ENCODE measurements at regions not wholly inside any gene's neighbourhood (a gene's known extent, or its start where the extent isn't known, plus 50 kb on each side); places are given as distances from the start of the nearest gene placed in this dataset.

GRCh38 chr18:56127322-56128099, 510.9 kb downstream of the TXNL1 start:
- no peak for DNase-seq (ENCODE audit: low spot score)

- DNase-seq (ENCODE audit: low spot score): no peak
Observed at GRCh38 chr18:56124186-56124585, 514.2 kb downstream of the TXNL1 start.

- DNase-seq (ENCODE audit: low spot score): no peak
Observed at GRCh38 chr18:56121669-56122068, 516.7 kb downstream of the TXNL1 start.

GRCh38 chr18:56120782-56121181, 517.6 kb downstream of the TXNL1 start:
- DNase-seq (ENCODE audit: low spot score): no peak

GRCh38 chr18:56119681-56120080, 518.7 kb downstream of the TXNL1 start:
- no peak for DNase-seq (ENCODE audit: low spot score)

- DNase-seq (ENCODE audit: low spot score): no peak
Observed at GRCh38 chr18:56118422-56118821, 520.0 kb downstream of the TXNL1 start.

- no peak for DNase-seq (ENCODE audit: low spot score)
Observed at GRCh38 chr18:56115071-56116015, 523.0 kb downstream of the TXNL1 start.

- no peak for DNase-seq (ENCODE audit: low spot score)
Observed at GRCh38 chr18:56112984-56113383, 525.0 kb upstream of the TCF4 start.

- DNase-seq (ENCODE audit: low spot score): no peak
Observed at GRCh38 chr18:56112013-56112749, 524.2 kb upstream of the TCF4 start.

- no peak for DNase-seq (ENCODE audit: low spot score)
Observed at GRCh38 chr18:56109757-56110156, 521.8 kb upstream of the TCF4 start.

GRCh38 chr18:56108478-56109367, 520.7 kb upstream of the TCF4 start:
- no peak for DNase-seq (ENCODE audit: low spot score)

GRCh38 chr18:56107821-56108477, 520.0 kb upstream of the TCF4 start:
- no peak for DNase-seq (ENCODE audit: low spot score)

- DNase-seq (ENCODE audit: low spot score): no peak
Observed at GRCh38 chr18:56100090-56100722, 512.2 kb upstream of the TCF4 start.

GRCh38 chr18:56097621-56098020, 509.6 kb upstream of the TCF4 start:
- DNase-seq (ENCODE audit: low spot score): no peak

GRCh38 chr18:56096861-56097260, 508.9 kb upstream of the TCF4 start:
- no peak for DNase-seq (ENCODE audit: low spot score)

GRCh38 chr18:56089612-56090258, 501.7 kb upstream of the TCF4 start:
- no peak for DNase-seq (ENCODE audit: low spot score)

- DNase-seq (ENCODE audit: low spot score): no peak
Observed at GRCh38 chr18:56086786-56087185, 498.8 kb upstream of the TCF4 start.

- no peak for DNase-seq (ENCODE audit: low spot score)
Observed at GRCh38 chr18:56086176-56086575, 498.2 kb upstream of the TCF4 start.

- DNase-seq (ENCODE audit: low spot score): no peak
Observed at GRCh38 chr18:56085551-56085950, 497.6 kb upstream of the TCF4 start.
